HepG2 (cell line): ENCODE measurements at regions not wholly inside any gene's neighbourhood (a gene's known extent, or its start where the extent isn't known, plus 50 kb on each side); places are given as distances from the start of the nearest gene placed in this dataset.

ENCODE experiments used
- ATAC-seq: fragments of 200-7000 bp; cut with Tn5 transposase; 3 replicates; pipeline ENCODE4 v1.9.1; 2020; ENCODE audit warnings: mild to moderate bottlenecking, moderate library complexity
- BruUV-seq: library from RNA; stranded (reverse); fragments of 400-500 nt; replicated peaks from 2 replicates; lab custom pipeline; 2021; lab: Mats Ljungman, UMichigan
- CTCF ChIA-PET: fragments of 300-600 bp; formaldehyde crosslinking; extraction: SDS; loops from one replicate; lab custom pipeline; 2021; ENCODE audit warnings: low total read pairs, inconsistent platforms, low intra/inter-chr PET ratio; lab: Yijun Ruan, JAX
- POLR2A ChIA-PET: fragments of 350-600 bp; sonication (Branson Sonifier 250); formaldehyde crosslinking; loops from one replicate; lab custom pipeline; 2020; ENCODE audit warnings: antibody characterized with exemption, inconsistent platforms; lab: Yijun Ruan, JAX
- DNase-seq: peaks from one replicate; pipeline ENCODE4 v3.0.0-alpha.2; 2015; ENCODE audit warnings: low spot score
- FAIRE-seq: peaks from 3 replicates; lab custom pipeline; 2011; peaks lifted over from hg19 to GRCh38; lab: Jason Lieb, UNC
- H2AFZ ChIP-seq: one replicate; pipeline ENCODE4 v1.6.1; 2011; ENCODE audit warnings: low read length, inconsistent platforms
- H3K27ac ChIP-seq: fragments of 300-600 bp; 3 replicates; pipeline ENCODE4 v1.8.0; 2011; ENCODE audit warnings: mixed run types, mild to moderate bottlenecking, mixed read lengths, low read length, inconsistent platforms; ENCODE audit not compliant: insufficient read depth; ENCODE audit errors: extremely low read length
- H3K27me3 ChIP-seq, 2 experiments: fragments of 200-600 bp in 1 of 2; 2 replicates in 1 of 2; 3 replicates in 1 of 2; pipeline versions ENCODE4 v1.6.0 to v1.8.0; 2011; ENCODE audit warnings: low read length in 2 of 2, mild to moderate bottlenecking in 2 of 2, moderate library complexity in 2 of 2, inconsistent platforms in 1 of 2; ENCODE audit not compliant: insufficient read depth in 2 of 2, control insufficient read depth in 1 of 2
- H3K36me3 ChIP-seq, 2 experiments: fragments of 200-600 bp in 1 of 2; replicated peaks in 1 of 2; 2 replicates in 1 of 2; 3 replicates in 1 of 2; pipeline versions ENCODE4 v1.5.1 to v1.8.0; 2011; ENCODE audit warnings: low read length in 2 of 2, inconsistent platforms in 1 of 2; ENCODE audit not compliant: insufficient read depth in 2 of 2, control insufficient read depth in 1 of 2
- H3K4me1 ChIP-seq: 2 replicates; pipeline ENCODE4 v1.5.1; 2012; ENCODE audit warnings: low read length, inconsistent platforms; ENCODE audit not compliant: insufficient read depth
- H3K4me2 ChIP-seq: 2 replicates; pipeline ENCODE4 v1.6.0; 2011; ENCODE audit warnings: low read depth, low read length, inconsistent platforms
- H3K4me3 ChIP-seq, 3 experiments: fragments of 200-600 bp in 1 of 3; sonication (generic), shearing (Covaris generic) in 1 of 3; replicated peaks in 1 of 3; 2 replicates each; pipeline ENCODE4 v1.5.1; 2011 to 2016; ENCODE audit warnings: low read length in 3 of 3, inconsistent platforms in 2 of 3, low read depth in 2 of 3, mild to moderate bottlenecking in 2 of 3, control low read depth in 1 of 3, mixed read lengths in 1 of 3; ENCODE audit not compliant: insufficient read depth in 1 of 3
- H3K79me2 ChIP-seq: one replicate; pipeline ENCODE4 v1.6.1; 2011; ENCODE audit warnings: low read length, inconsistent platforms; ENCODE audit not compliant: insufficient read depth
- H3K9ac ChIP-seq: 2 replicates; pipeline ENCODE4 v1.6.0; 2011; ENCODE audit warnings: mild to moderate bottlenecking, low read depth, low read length, inconsistent platforms; ENCODE audit not compliant: insufficient read depth
- H3K9me3 ChIP-seq: 2 replicates; pipeline ENCODE4 v1.5.1; 2012; ENCODE audit warnings: mild to moderate bottlenecking, low read length
- H4K20me1 ChIP-seq: 2 replicates; pipeline ENCODE4 v1.6.0; 2011; ENCODE audit warnings: inconsistent platforms, mild to moderate bottlenecking, low read length, moderate library complexity; ENCODE audit not compliant: insufficient read depth
- ATRX ChIP-seq: sonication (generic); formaldehyde crosslinking; IDR thresholded peaks from 2 replicates; pipeline ENCODE4 v1.4.0; 2020; ENCODE audit warnings: missing genetic modification reagents, borderline replicate concordance
- E2F5 ChIP-seq: sonication (generic); formaldehyde crosslinking; conservative IDR thresholded peaks from 2 replicates; pipeline ENCODE4 v1.4.0; 2020; ENCODE audit warnings: missing genetic modification reagents
- EED ChIP-seq: sonication (generic); formaldehyde crosslinking; IDR thresholded peaks from 2 replicates; pipeline ENCODE4 v1.5.0; 2020; ENCODE audit warnings: mild to moderate bottlenecking, missing genetic modification reagents
- LCORL ChIP-seq, 2 experiments: fragments of 450-650 bp in 1 of 2; sonication (generic) in 1 of 2; formaldehyde crosslinking in 1 of 2; IDR thresholded peaks; 2 replicates each; pipeline versions ENCODE4 v1.5.0 to v1.6.1; 2017 to 2020; ENCODE audit warnings: antibody characterized with exemption in 1 of 2, missing genetic modification reagents in 1 of 2
- MAFF ChIP-seq: IDR thresholded peaks from 2 replicates; pipeline ENCODE4 v1.6.1; 2011; ENCODE audit warnings: low read depth, low read length, improper control_type of control experiment
- MAFK ChIP-seq, 2 experiments: IDR thresholded peaks in 1 of 2; conservative IDR thresholded peaks in 1 of 2; 2 replicates each; pipeline ENCODE4 v1.6.1; 2011; ENCODE audit warnings: improper control_type of control experiment in 2 of 2, low read length in 2 of 2
- MIER3 ChIP-seq: IDR thresholded peaks from 2 replicates; pipeline ENCODE4 v1.6.1; 2016; ENCODE audit warnings: missing compliant biosample characterization, borderline replicate concordance
- NCOA5 ChIP-seq: sonication (generic); formaldehyde crosslinking; IDR thresholded peaks from 2 replicates; pipeline ENCODE4 v1.4.0; 2020; ENCODE audit warnings: missing genetic modification reagents
- RELA ChIP-seq: sonication (generic); formaldehyde crosslinking; IDR thresholded peaks from 2 replicates; pipeline ENCODE4 v1.4.0; 2020; ENCODE audit warnings: missing genetic modification reagents
- TRIM22 ChIP-seq: fragments of 450-650 bp; IDR thresholded peaks from 2 replicates; pipeline ENCODE4 v1.6.1; 2017
- YEATS4 ChIP-seq: sonication (generic); formaldehyde crosslinking; IDR thresholded peaks from 2 replicates; pipeline ENCODE4 v1.4.0; 2020; ENCODE audit warnings: missing genetic modification reagents, borderline replicate concordance
- ZNF12 ChIP-seq: sonication (generic); formaldehyde crosslinking; IDR thresholded peaks from 2 replicates; pipeline ENCODE4 v1.5.0; 2020; ENCODE audit warnings: missing genetic modification reagents
- WGBS: methylation state at CpG from one replicate; pipeline ENCODE4 v1.1.6; 2017; ENCODE audit warnings: low lambda C conversion rate; 5-methylcytosine and 5-hydroxymethylcytosine counted together
- in situ Hi-C: cut with HindIII; loops from 2 replicates; pipeline ENCODE4 v1.10.0; 2017; ENCODE audit warnings: low pct_unique_long_range_greater_than_20kb; ENCODE audit not compliant: extremely low pct_ligation_motif_present
- intact Hi-C: fragments of 100-400 bp; cut with micrococcal nuclease; formaldehyde crosslinking; loops from one replicate; pipeline ENCODE4 v1.10.0; 2022; ENCODE audit not compliant: unreplicated experiment
- TF ChIP-seq, protein P1 (sequence below): IDR thresholded peaks from 2 replicates; pipeline ENCODE4 v1.6.1; 2016; ENCODE audit warnings: low read depth, control low read depth

GRCh38 chr12:17579205-17580026 is 510.6 kb downstream of the RERGL start:
- Histone ChIP-seq H4K20me1 (no peaks in the 10 kb centered on the region), H3K36me3 (no peaks in the 10 kb centered on the region), H3K79me2 (no peaks in the 10 kb centered on the region), H3K9me3 (peaks cover 21% of the 10 kb centered on the region; the same call in 1 of the 2 replicates), H3K4me1 (no peaks in the 10 kb centered on the region), H3K4me2 (no peak overlapping the region), H3K9ac (no peak overlapping the region), H2AFZ (no peak overlapping the region), H3K4me3 (no peak overlapping the region), H3K27ac (no peak overlapping the region), H3K27me3 (no peaks in the 10 kb centered on the region; a peak in 1 of 5 replicates)
- no TSS peak for BruUV-seq
- TF ChIP-seq MIER3 (no peak), MAFF (0 out of 2 replicates have a peak, but pooled peaks have one; percentile 31), MAFK (conservative IDR thresholded peaks at IDR 0.05 in 1 of 2, IDR thresholded peaks at IDR 0.05 in 1 of 2; ENCODE audit: low read length in 2 of 2) (peak; percentile 42 to 55; a peak in 3 of 4 replicates)
- no peak for ATAC-seq
- CTCF ChIA-PET: no interaction called here
- FAIRE-seq: no peak
- intact Hi-C loops (no loop called here), in situ Hi-C loops (no loop called here)
- no peak for DNase-seq
- 0% methylated on average over 6 of the region's 6 CpGs for WGBS
- POLR2A ChIA-PET: no interaction called here

GRCh38 chr12:17577405-17577804 is 512.6 kb downstream of the RERGL start:
- Histone ChIP-seq H2AFZ (no peak overlapping the region), H4K20me1 (no peaks in the 10 kb centered on the region), H3K27ac (no peak overlapping the region), H3K4me3 (no peak overlapping the region), H3K27me3 (no peaks in the 10 kb centered on the region; a peak in 1 of 5 replicates), H3K36me3 (no peaks in the 10 kb centered on the region), H3K4me2 (no peak overlapping the region), H3K9ac (no peak overlapping the region), H3K79me2 (no peaks in the 10 kb centered on the region), H3K9me3 (0 out of 2 replicates have a peak, but pooled peaks cover 24% of the 10 kb centered on the region), H3K4me1 (no peaks in the 10 kb centered on the region)
- WGBS: 3% methylated on average over 5 of the region's 5 CpGs
- POLR2A ChIA-PET: no interaction called here
- no peak for DNase-seq
- CTCF ChIA-PET: no interaction called here
- no TSS peak for BruUV-seq
- FAIRE-seq: no peak
- intact Hi-C loops: no loop called here
- TF ChIP-seq ATRX (CRISPR knock-in tag): no peak
- TF ChIP-seq TRIM22: no peak
- no peak for TF ChIP-seq NCOA5 (CRISPR knock-in tag)
- no peak for TF ChIP-seq LCORL (IDR thresholded peaks at IDR 0.05)
- TF ChIP-seq LCORL (CRISPR knock-in tag; IDR thresholded peaks at IDR 0.05): no peak
- TF ChIP-seq E2F5 (CRISPR knock-in tag): no peak
- TF ChIP-seq YEATS4: no peak
- no peak for TF ChIP-seq EED (CRISPR knock-in tag)
- TF ChIP-seq, protein P1, sequence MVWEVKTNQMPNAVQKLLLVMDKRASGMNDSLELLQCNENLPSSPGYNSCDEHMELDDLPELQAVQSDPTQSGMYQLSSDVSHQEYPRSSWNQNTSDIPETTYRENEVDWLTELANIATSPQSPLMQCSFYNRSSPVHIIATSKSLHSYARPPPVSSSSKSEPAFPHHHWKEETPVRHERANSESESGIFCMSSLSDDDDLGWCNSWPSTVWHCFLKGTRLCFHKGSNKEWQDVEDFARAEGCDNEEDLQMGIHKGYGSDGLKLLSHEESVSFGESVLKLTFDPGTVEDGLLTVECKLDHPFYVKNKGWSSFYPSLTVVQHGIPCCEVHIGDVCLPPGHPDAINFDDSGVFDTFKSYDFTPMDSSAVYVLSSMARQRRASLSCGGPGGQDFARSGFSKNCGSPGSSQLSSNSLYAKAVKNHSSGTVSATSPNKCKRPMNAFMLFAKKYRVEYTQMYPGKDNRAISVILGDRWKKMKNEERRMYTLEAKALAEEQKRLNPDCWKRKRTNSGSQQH (CRISPR knock-in tag): no peak
- no peak for TF ChIP-seq RELA (CRISPR knock-in tag)
- TF ChIP-seq ZNF12 (CRISPR knock-in tag): no peak
- in situ Hi-C loops: no loop called here
- no peak for ATAC-seq
